SK-N-SH (cell line): ENCODE measurements at regions not wholly inside any gene's neighbourhood (a gene's known extent, or its start where the extent isn't known, plus 50 kb on each side); places are given as distances from the start of the nearest gene placed in this dataset.

Experiments used
- CTCF ChIA-PET: fragments of 300-600, 350-600 bp; formaldehyde crosslinking; extraction: SDS; loops from one replicate; lab custom pipeline; 2021; lab: Yijun Ruan, JAX
- POLR2A ChIA-PET: fragments of 350-600 bp; sonication (Branson Sonifier 250); formaldehyde crosslinking; extraction: SDS; loops from one replicate; lab custom pipeline; 2020; ENCODE audit warnings: antibody characterized with exemption, inconsistent platforms; lab: Yijun Ruan, JAX
- DNase-seq: peaks from one replicate; pipeline ENCODE4 v3.0.0; 2012
- H2AFZ ChIP-seq: fragments of 200-600 bp; sonication (generic); 2 replicates; pipeline ENCODE4 v1.8.1; 2016; ENCODE audit warnings: antibody characterized with exemption, mild to moderate bottlenecking, low read depth
- H3F3A ChIP-seq: fragments of 200-600 bp; sonication (generic); replicated peaks from 2 replicates; pipeline ENCODE3; 2016; ENCODE audit warnings: antibody characterized with exemption, mild to moderate bottlenecking; ENCODE audit not compliant: insufficient read depth
- H3K27ac ChIP-seq, 2 experiments: fragments of 200-500 bp in 1 of 2; fragments of 200-600 bp in 1 of 2; sonication (Bioruptor generic) in 1 of 2; sonication (generic), shearing (Covaris generic) in 1 of 2; 2 replicates each; pipeline versions ENCODE4 v1.5.1 to v1.6.1; 2014 to 2016; ENCODE audit warnings: low read depth in 2 of 2, inconsistent platforms in 1 of 2, low read length in 1 of 2, mild to moderate bottlenecking in 1 of 2, mixed read lengths in 1 of 2
- H3K27me3 ChIP-seq: fragments of 200-600 bp; sonication (generic), shearing (Covaris generic); 2 replicates; pipeline ENCODE4 v1.6.1; 2016; ENCODE audit warnings: mixed run types; ENCODE audit not compliant: insufficient read depth
- H3K36me3 ChIP-seq, 2 experiments: fragments of 200-500 bp in 1 of 2; fragments of 200-600 bp in 1 of 2; sonication (Bioruptor generic) in 1 of 2; sonication (generic) in 1 of 2; replicated peaks in 1 of 2; 2 replicates each; pipeline versions ENCODE3 to v1.5.1; 2014 to 2016; ENCODE audit warnings: low read length in 1 of 2, mild to moderate bottlenecking in 1 of 2; ENCODE audit not compliant: insufficient read depth in 2 of 2, control insufficient read depth in 1 of 2
- H3K4me1 ChIP-seq, 2 experiments: fragments of 200-500 bp in 1 of 2; fragments of 200-600 bp in 1 of 2; sonication (Bioruptor generic) in 1 of 2; sonication (generic), shearing (Covaris generic) in 1 of 2; 2 replicates each; pipeline versions ENCODE4 v1.5.1 to v1.6.1; 2014 to 2016; ENCODE audit warnings: low read depth in 1 of 2, low read length in 1 of 2, mixed run types in 1 of 2; ENCODE audit not compliant: insufficient read depth in 2 of 2, control insufficient read depth in 1 of 2
- H3K4me2 ChIP-seq: fragments of 200-600 bp; sonication (generic), shearing (Covaris generic); 2 replicates; pipeline ENCODE4 v1.6.1; 2017; ENCODE audit warnings: mixed run types
- H3K4me3 ChIP-seq, 2 experiments: fragments of 200-500 bp in 1 of 2; fragments of 200-600 bp in 1 of 2; sonication (Bioruptor generic) in 1 of 2; sonication (generic), shearing (Covaris generic) in 1 of 2; 2 replicates each; pipeline versions ENCODE4 v1.5.1 to v1.8.1; 2014 to 2016; ENCODE audit warnings: low read depth in 2 of 2, inconsistent platforms in 1 of 2, low read length in 1 of 2, mild to moderate bottlenecking in 1 of 2, mixed read lengths in 1 of 2, moderate library complexity in 1 of 2
- H3K79me2 ChIP-seq: fragments of 200-600 bp; sonication (generic); 2 replicates; pipeline ENCODE4 v1.8.1; 2017; ENCODE audit warnings: mild to moderate bottlenecking; ENCODE audit not compliant: insufficient read depth
- H3K9ac ChIP-seq: fragments of 200-600 bp; sonication (generic); 2 replicates; pipeline ENCODE4 v1.6.1; 2017; ENCODE audit warnings: mixed run types
- H3K9me2 ChIP-seq: fragments of 200-600 bp; sonication (generic); 2 replicates; pipeline ENCODE4 v1.6.1; 2017; ENCODE audit warnings: mixed run types
- H3K9me3 ChIP-seq: fragments of 200-600 bp; sonication (generic); 2 replicates; pipeline ENCODE4 v1.6.1; 2017; ENCODE audit warnings: mixed run types, mild to moderate bottlenecking, moderate library complexity
- H4K20me1 ChIP-seq: fragments of 200-600 bp; sonication (generic); 2 replicates; pipeline ENCODE4 v1.6.1; 2017; ENCODE audit warnings: mild to moderate bottlenecking, mixed run types; ENCODE audit not compliant: insufficient read depth
- CHD2 ChIP-seq: fragments of 150-350 bp; IDR thresholded peaks from 2 replicates; pipeline ENCODE4 v1.6.1; 2018; ENCODE audit warnings: low read length; ENCODE audit not compliant: partially characterized antibody
- CTCF ChIP-seq: fragments of 200-600 bp; sonication (generic); IDR thresholded peaks from 2 replicates; pipeline ENCODE4 v1.6.1; 2017; ENCODE audit warnings: antibody characterized with exemption, mild to moderate bottlenecking, moderate library complexity
- ELF1 ChIP-seq: IDR thresholded peaks from 2 replicates; pipeline ENCODE4 v1.4.0; 2012
- EP300 ChIP-seq, 2 experiments: IDR thresholded peaks; 2 replicates each; pipeline versions ENCODE4 v1.4.0 to v1.6.1; 2012; ENCODE audit warnings: borderline replicate concordance in 1 of 2, low read depth in 1 of 2, low read length in 1 of 2
- JUND ChIP-seq: IDR thresholded peaks from 2 replicates; pipeline ENCODE4 v1.4.0; 2012
- MAX ChIP-seq: IDR thresholded peaks from 2 replicates; pipeline ENCODE4 v1.4.0; 2012; ENCODE audit warnings: low read depth
- POLR2AphosphoS5 ChIP-seq: IDR thresholded peaks from 2 replicates; pipeline ENCODE4 v1.6.1; 2012; ENCODE audit warnings: low read depth, low read length
- RAD21 ChIP-seq: IDR thresholded peaks from 2 replicates; pipeline ENCODE4 v1.6.1; 2012; ENCODE audit warnings: mild to moderate bottlenecking, low read length
- REST ChIP-seq: IDR thresholded peaks from 2 replicates; pipeline ENCODE4 v1.6.1; 2012; ENCODE audit warnings: mild to moderate bottlenecking, low read depth, low read length, moderate library complexity
- RFX5 ChIP-seq: IDR thresholded peaks from 2 replicates; pipeline ENCODE4 v1.6.1; 2012; ENCODE audit warnings: mild to moderate bottlenecking, improper control_type of control experiment, low read length
- SIN3A ChIP-seq: IDR thresholded peaks from 2 replicates; pipeline ENCODE4 v1.6.1; 2012; ENCODE audit warnings: low read depth, mild to moderate bottlenecking, low read length, moderate library complexity, borderline replicate concordance
- SMC3 ChIP-seq: IDR thresholded peaks from 2 replicates; pipeline ENCODE4 v1.6.1; 2012; ENCODE audit warnings: low read depth, low read length, improper control_type of control experiment
- ZBTB33 ChIP-seq: IDR thresholded peaks from 2 replicates; pipeline ENCODE4 v1.4.0; 2012; ENCODE audit warnings: low read depth, borderline replicate concordance
- WGBS: methylation state at CpG from one replicate; pipeline ENCODE4 v1.1.6; 2017; ENCODE audit warnings: low lambda C conversion rate; 5-methylcytosine and 5-hydroxymethylcytosine counted together

- TF ChIP-seq JUND (no peak), ZBTB33 (no peak), RAD21 (no peak)
- no peak for DNase-seq
- Histone ChIP-seq H3K9me3 (no peaks in the 10 kb centered on the region), H4K20me1 (no peaks in the 10 kb centered on the region), H3K27ac (no peak overlapping the region), H3K4me2 (no peak overlapping the region), H2AFZ (no peak overlapping the region), H3K4me3 (no peak overlapping the region), H3K79me2 (no peaks in the 10 kb centered on the region), H3K9me2 (no peaks in the 10 kb centered on the region), H3F3A (no peaks in the 10 kb centered on the region), H3K4me1 (no peaks in the 10 kb centered on the region), H3K9ac (no peak overlapping the region), H3K27me3 (no peaks in the 10 kb centered on the region), H3K36me3 (no peaks in the 10 kb centered on the region)
- WGBS = 2% methylated on average over 3 of the region's 3 CpGs
- CTCF ChIA-PET = no interaction called here
- POLR2A ChIA-PET = no interaction called here
Observed at GRCh38 chr2:221064880-221065279, 507.2 kb downstream of the EPHA4 start.

GRCh38 chr2:221068123-221068522 lies 504.0 kb downstream of the EPHA4 start:
- POLR2A ChIA-PET = no interaction called here
- Histone ChIP-seq H3K27me3 (no peaks in the 10 kb centered on the region), H3K4me2 (no peak overlapping the region), H2AFZ (no peak overlapping the region; the same call in 1 of the 2 replicates), H3K79me2 (no peaks in the 10 kb centered on the region), H3K4me1 (no peaks in the 10 kb centered on the region), H4K20me1 (no peaks in the 10 kb centered on the region), H3K4me3 (no peak overlapping the region), H3K27ac (no peak overlapping the region), H3K9me2 (no peaks in the 10 kb centered on the region), H3K36me3 (no peaks in the 10 kb centered on the region), H3K9me3 (no peaks in the 10 kb centered on the region), H3K9ac (no peak overlapping the region), H3F3A (no peaks in the 10 kb centered on the region)
- CTCF ChIA-PET = interaction anchor here (1.4 kb wide), 1 partner anchor 34 kb away, joined by 3 read pairs; no protein-coding TSS in a partner anchor
- TF ChIP-seq MAX (no peak), POLR2AphosphoS5 (no peak), EP300 (IDR thresholded peaks at IDR 0.05; ENCODE audit: borderline replicate concordance in 1 of 2, low read depth in 1 of 2, low read length in 1 of 2) (no peak), SIN3A (no peak), REST (no peak), ELF1 (no peak), CHD2 (no peak), SMC3 (no peak), RFX5 (no peak), CTCF (no peak)
- no peak for DNase-seq
